GM08714 (cell line): ENCODE measurements at regions not wholly inside any gene's neighbourhood (a gene's known extent, or its start where the extent isn't known, plus 50 kb on each side); places are given as distances from the start of the nearest gene placed in this dataset.
A peak's percentile ranks its signal among the peaks of the same experiment; 100 is the strongest.
"Not testable (repeated sequence)": the region's sequence is repeated elsewhere in the genome, so short reads cannot be mapped to it uniquely, and the experiment has no call there.

Experiments used
- H3K4me3 ChIP-seq: fragments of 200-500 bp; sonication (Bioruptor generic); 2 replicates; pipeline ENCODE4 v1.5.1; 2014; ENCODE audit warnings: mild to moderate bottlenecking, low read length, inconsistent platforms
- ZNF274 ChIP-seq: IDR thresholded peaks from 2 replicates; pipeline ENCODE4 v1.6.1; 2012; ENCODE audit warnings: mild to moderate bottlenecking, low read depth, low read length

DNA sequence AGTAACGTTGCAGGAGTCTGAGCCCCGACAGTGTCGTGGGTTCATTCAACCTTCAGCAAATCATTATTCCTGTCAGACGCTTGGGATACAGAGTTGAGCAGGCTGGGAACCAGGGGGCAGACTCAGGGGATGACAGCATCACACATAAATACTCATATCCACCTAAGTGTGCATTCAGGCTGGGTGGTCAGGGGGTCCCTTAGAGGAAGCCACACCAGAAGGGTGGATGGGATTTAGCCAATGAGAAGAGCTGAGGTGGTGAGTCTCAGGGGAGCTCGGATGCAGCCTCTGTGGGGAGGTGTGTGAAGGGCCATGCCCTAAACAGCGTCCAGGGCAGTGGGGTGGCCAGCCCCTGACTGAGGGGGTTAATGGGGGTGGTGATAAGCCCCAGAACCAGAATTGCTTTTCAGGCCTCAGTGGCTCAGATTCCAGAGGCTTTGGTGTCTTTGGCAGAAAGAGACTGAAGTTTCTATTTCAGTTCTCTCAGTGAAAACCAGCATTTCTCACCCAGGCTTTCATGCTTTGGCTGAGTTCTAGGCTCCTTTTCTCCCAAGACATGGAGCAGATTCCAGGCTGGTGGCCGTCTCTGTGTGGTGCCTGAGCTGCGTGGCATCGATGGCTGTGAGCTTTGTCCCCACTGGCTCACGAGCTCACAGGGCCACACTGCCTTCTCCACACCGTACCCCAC lies 83.9 kb upstream of the CLDN5 start:
- no peak for TF ChIP-seq ZNF274
- H3K4me3 ChIP-seq = no peak overlapping the region

- not testable (repeated sequence) for H3K4me3 ChIP-seq
Observed at GRCh38 chr22:19609753-19610152, 85.5 kb upstream of the CLDN5 start.

DNA sequence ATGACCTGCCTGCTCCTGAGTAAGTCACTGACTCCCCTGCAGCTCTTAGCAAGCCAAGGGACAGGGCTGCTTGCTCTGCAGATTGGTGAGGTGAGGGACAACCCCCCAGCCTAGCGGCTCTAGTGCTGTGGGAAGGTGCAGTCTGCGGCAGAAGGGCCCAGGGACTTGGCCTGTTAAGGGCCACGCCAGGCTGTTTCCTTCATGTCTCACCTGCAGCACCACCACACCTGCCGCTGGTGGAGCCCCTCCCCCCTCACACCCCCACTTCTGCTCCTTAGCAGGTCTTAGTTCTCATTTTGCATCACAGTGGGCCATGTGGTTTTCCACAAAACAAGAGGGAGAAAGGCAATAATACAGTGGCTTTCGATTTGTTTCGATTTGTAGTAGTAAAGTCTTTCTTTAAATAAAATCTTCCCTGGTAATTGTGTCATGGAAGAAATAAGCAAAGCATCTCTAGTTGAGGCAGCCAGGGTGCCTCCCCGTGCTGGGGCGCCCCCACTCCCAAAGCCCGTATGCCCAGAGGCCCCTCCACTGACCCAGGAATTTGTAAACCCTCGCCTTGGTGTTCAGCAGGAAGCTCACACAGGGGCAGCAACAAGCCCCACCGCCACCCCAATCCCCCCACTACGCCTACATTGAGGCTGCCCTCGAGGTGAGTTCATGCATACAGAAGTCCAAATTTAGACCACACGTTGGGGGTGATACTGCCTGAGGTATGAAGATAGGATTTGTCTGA lies 86.5 kb upstream of the CLDN5 start:
- H3K4me3 ChIP-seq = no peak overlapping the region
- no peak for TF ChIP-seq ZNF274

- TF ChIP-seq ZNF274 = no peak
- H3K4me3 ChIP-seq = no peak overlapping the region
Observed at GRCh38 chr22:19611590-19611989, 87.4 kb upstream of the CLDN5 start.

- H3K4me3 ChIP-seq = no peak overlapping the region
- TF ChIP-seq ZNF274 = no peak
Observed at GRCh38 chr22:19612866-19613572, 88.8 kb upstream of the CLDN5 start.

DNA sequence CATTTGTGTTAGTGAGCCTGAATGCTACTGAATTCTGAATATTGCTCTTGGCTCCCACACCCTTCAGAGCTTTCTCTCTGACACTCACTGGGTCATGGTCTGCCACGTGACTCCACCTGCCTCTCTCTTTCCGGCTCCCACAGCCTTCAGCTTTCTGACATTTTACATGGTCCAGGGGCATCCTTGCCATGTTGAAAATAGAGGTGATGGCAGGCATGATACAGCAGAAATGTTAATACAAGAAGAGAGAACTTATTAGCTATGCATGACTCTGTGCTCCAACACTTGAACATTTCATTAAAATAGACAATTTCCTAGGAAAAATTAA lies 90.3 kb upstream of the CLDN5 start:
- TF ChIP-seq ZNF274 = no peak
- H3K4me3 ChIP-seq = no peak overlapping the region

DNA sequence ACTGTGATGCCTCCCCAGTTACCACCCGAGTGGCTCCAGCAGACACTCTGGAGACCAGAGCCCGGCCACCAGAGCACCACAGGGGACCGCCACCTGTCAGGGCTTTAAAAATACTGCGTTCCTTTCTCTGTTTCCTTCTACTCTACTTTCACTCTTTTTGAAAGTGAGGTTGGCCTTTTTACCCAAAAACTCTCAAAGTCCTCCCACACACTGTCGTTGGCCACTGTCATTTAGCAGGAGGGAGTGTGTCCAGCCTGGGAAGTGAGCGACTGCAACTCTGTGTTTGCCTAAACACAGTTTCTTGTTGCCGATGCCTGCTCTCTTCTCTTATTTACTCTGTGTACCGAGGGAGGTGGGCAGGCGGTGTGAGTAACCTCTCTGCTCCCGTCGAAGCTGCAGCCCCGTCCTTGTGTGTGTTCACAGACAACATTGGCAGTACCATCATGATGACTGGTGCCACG lies 90.8 kb upstream of the CLDN5 start:
- no peak for TF ChIP-seq ZNF274
- H3K4me3 ChIP-seq = no peak overlapping the region

DNA sequence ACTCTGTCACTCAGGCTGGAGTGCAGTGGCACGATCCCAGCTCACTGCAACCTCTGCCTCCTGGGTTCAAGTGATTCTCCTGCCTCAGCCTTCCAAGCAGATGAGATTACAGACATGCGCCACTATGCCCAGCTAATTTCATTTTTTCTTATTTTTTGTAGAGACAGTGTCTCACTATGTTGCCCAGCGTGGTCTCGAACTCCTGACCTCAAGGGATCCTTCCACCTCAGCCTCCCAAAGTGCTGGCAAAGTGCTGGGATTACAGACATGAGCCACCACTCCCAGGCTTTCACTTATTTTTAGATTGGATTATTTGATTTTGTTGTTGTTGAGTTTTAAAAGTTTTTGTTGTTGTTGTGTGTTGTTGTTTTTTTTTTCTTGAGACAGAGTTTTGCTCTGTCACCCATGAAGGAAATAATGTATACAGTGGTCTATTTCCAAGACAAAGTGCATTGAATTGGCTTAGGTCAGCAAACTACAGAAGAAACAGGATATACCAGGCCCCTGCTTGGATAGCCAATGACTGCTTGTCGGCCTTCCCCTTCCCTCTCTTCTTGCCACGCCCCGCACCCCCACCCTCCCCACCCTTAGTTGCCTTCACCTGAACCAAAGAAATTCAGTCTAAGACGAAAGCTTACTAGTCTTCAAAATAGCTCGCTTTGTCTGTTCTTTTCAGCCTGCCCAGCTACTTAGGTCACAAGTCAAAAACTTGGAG lies 91.8 kb upstream of the CLDN5 start:
- TF ChIP-seq ZNF274 = no peak
- H3K4me3 ChIP-seq = no peak overlapping the region

DNA sequence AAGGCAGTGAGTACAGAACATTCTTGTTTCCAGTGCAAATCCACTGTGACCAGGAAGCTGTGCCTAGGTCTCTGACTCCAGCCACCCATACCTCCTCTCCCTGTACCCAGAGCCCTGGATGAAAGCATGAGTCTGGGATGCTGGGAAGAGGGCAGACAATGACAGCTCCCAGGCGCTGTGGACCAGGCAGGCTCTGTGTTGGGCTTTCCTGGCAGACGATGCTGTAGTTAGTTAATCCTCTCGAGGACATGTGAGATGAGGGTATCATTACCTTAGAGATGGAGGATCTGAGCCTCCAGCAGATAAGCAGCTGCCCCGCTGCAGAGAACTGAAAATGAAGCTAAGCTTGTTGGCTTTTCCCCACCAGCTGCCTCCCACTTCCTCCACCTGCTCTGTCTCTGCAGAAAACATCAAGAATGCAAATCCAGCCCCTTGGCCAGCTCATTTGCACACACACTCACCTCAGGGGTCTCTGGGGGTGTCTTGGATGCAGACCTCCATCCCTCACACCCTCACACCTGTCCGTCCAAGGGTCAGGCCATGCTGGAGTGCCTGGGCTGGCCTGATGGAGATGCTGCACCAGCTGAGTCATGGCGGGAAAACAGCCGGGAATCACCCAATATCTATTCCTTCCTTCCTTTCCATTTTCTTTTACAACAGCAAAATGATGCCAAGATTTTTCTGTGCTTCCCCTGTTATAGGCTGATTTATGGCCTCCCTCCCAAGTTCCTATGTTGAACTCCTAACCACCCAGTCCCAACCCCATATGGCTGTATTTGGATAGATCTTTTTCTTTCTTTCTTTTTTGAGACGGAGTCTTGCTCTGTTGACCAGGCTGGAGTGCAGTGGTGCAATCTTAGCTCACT lies 94.9 kb upstream of the SEPTIN5 start:
- TF ChIP-seq ZNF274 = no peak
- H3K4me3 ChIP-seq = peak overlapping the region; percentile 2; the same call in 1 of the 2 replicates

DNA sequence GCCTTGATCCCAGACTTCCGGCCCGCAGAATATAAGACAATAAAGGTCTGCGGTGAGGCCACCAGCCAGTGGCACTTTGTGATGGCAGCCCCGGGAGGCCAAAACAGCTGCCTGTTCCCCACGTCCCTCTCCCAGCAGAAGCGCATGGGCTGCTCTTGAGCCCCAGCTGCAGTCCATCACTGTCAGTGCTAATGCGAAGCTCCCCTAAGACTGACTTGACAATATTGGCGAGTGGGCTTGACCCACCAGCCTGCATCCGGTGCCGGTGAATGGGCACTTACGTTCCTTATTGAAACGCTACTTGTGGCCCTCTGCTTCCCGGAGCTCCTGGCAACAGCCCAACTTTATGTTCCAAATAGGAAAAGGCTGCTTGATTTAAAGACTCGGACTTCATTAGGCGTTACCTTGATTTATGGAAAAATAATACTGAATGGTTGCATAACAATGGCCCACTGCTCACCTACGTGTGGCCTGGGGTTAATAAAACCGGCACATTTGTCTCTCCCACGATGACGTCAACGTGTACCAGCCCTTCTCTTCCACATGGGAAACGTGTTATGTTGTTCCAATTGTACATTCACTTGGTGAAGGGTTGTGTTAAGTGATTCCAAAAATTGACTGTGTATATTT lies 93.4 kb upstream of the SEPTIN5 start:
- no peak for TF ChIP-seq ZNF274

GRCh38 chr22:19621373-19622060 lies 92.8 kb upstream of the SEPTIN5 start:
- no peak for TF ChIP-seq ZNF274
- no peak overlapping the region; the same call in 1 of the 2 replicates for H3K4me3 ChIP-seq

More for the DNA sequence above, 93.4 kb upstream of the SEPTIN5 start:
- H3K4me3 ChIP-seq = no peak overlapping the region

DNA sequence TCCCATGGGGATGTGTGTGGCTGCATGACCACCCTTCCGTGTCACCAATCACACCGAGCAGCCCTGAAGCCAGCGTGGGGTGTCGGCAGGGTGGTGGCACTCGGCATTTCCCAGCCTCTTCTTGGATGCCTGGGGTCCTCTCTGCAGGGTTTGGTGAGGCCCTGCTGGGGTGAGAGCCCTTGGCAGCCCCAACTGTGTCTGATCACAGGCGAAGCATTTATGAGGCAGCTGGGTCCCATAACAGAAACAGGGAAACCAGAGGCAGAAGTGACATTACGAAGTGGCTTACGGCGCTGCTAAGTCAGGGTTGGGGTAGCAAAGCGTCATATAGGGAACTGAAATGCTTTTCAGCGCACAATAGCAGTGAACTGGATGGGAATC lies 92.3 kb upstream of the SEPTIN5 start:
- TF ChIP-seq ZNF274 = no peak
- no peak overlapping the region; the same call in 1 of the 2 replicates for H3K4me3 ChIP-seq
